GM12878 (cell line): ENCODE measurements at regions not wholly inside any gene's neighbourhood (a gene's known extent, or its start where the extent isn't known, plus 50 kb on each side); places are given as distances from the start of the nearest gene placed in this dataset.

Experiments
- EZH2 ChIP-seq: IDR thresholded peaks from 2 replicates; pipeline ENCODE4 v1.6.1; 2012; ENCODE audit warnings: low read depth, mild to moderate bottlenecking, control low read depth, inconsistent platforms, low read length, borderline replicate concordance; ENCODE audit not compliant: control insufficient read depth
- FOXK2 ChIP-seq: fragments of 450-650 bp; IDR thresholded peaks from 2 replicates; pipeline ENCODE4 v1.6.1; 2017; ENCODE audit warnings: mild to moderate bottlenecking, moderate library complexity
- TAF1 ChIP-seq: IDR thresholded peaks from 2 replicates; pipeline ENCODE4 v1.6.1; 2011; ENCODE audit warnings: mild to moderate bottlenecking, low read depth, low read length, borderline replicate concordance
- ZNF274 ChIP-seq: IDR thresholded peaks from one replicate; pipeline ENCODE4 v1.8.0; 2011; ENCODE audit not compliant: insufficient read length, insufficient read depth
- TF ChIP-seq, protein P1 (sequence below): IDR thresholded peaks from 2 replicates; pipeline ENCODE4 v1.6.1; 2012; ENCODE audit warnings: low read depth, low read length, improper control_type of control experiment
- TF ChIP-seq, protein P2 (sequence below), 3 experiments: IDR thresholded peaks in 2 of 3; conservative IDR thresholded peaks in 1 of 3; 2 replicates each; pipeline ENCODE4 v1.5.1; 2011; ENCODE audit warnings: low read depth in 3 of 3, low read length in 3 of 3, mild to moderate bottlenecking in 3 of 3, control low read depth in 2 of 3, moderate library complexity in 2 of 3, inconsistent platforms in 1 of 3, mixed read lengths in 1 of 3; ENCODE audit not compliant: control insufficient read depth in 2 of 3, insufficient read depth in 1 of 3; ENCODE audit errors: extremely low read depth in 1 of 3
- TF ChIP-seq, protein P3 (sequence below): IDR thresholded peaks from 2 replicates; pipeline ENCODE4 v1.6.1; 2012; ENCODE audit warnings: low read length, inconsistent platforms

DNA sequence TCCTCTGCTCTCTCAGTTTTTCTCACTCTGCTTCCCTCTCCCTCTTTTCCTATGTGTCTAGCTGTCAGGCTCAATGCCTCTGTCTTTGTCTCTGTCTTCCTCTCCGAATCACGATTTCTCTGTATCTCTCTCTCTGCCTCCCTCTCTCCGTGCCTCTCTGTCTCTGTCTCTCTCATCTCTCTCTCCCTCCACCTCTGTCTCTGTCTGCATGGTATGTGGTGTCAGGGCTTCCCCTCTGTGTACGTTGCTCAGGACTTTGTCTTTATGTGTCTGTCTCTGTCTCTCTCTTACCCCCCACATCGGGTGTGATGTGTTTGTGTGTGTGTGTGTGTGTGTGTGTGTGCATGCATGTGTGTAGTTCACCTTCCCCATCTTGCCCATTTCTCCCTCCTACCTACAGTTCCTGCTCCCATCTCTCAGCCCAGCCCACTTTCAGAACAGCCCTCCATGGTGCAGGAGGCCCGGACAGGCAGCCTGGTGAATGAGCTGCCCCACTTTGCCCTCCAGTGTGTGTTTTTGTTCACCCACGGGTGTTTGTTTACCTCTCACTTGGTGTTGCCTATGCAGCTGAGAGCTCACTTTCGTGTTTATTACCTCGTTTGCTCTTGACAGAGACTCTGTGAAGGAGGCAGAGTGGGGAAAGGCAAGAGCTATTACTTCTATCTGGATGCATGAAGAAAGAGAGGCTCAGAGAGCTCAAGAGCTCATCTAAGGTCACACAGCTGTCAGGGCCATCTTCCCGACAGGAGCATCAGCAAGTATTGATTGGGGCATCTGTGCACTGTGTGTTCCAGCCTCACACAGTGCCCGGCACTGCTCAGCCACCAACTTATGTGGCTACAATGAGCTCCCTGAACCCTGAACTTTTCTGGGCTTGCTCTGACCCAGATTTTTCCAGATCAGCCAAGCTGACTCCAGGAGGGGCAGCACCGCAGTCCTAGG, 163.5 kb upstream of the ZMIZ1 start:
- TF ChIP-seq, protein P1, sequence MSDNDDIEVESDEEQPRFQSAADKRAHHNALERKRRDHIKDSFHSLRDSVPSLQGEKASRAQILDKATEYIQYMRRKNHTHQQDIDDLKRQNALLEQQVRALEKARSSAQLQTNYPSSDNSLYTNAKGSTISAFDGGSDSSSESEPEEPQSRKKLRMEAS, result no peak
- TF ChIP-seq, protein P2, sequence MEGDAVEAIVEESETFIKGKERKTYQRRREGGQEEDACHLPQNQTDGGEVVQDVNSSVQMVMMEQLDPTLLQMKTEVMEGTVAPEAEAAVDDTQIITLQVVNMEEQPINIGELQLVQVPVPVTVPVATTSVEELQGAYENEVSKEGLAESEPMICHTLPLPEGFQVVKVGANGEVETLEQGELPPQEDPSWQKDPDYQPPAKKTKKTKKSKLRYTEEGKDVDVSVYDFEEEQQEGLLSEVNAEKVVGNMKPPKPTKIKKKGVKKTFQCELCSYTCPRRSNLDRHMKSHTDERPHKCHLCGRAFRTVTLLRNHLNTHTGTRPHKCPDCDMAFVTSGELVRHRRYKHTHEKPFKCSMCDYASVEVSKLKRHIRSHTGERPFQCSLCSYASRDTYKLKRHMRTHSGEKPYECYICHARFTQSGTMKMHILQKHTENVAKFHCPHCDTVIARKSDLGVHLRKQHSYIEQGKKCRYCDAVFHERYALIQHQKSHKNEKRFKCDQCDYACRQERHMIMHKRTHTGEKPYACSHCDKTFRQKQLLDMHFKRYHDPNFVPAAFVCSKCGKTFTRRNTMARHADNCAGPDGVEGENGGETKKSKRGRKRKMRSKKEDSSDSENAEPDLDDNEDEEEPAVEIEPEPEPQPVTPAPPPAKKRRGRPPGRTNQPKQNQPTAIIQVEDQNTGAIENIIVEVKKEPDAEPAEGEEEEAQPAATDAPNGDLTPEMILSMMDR (IDR thresholded peaks at IDR 0.05 in 2 of 3, conservative IDR thresholded peaks at IDR 0.05 in 1 of 3; ENCODE audit: control insufficient read depth in 2 of 3, extremely low read depth in 1 of 3, insufficient read depth in 1 of 3, low read depth in 3 of 3, low read length in 3 of 3), result no peak
- no peak for TF ChIP-seq FOXK2
- no peak for TF ChIP-seq ZNF274
- TF ChIP-seq EZH2, result no peak
- no peak for TF ChIP-seq TAF1
- TF ChIP-seq, protein P3, sequence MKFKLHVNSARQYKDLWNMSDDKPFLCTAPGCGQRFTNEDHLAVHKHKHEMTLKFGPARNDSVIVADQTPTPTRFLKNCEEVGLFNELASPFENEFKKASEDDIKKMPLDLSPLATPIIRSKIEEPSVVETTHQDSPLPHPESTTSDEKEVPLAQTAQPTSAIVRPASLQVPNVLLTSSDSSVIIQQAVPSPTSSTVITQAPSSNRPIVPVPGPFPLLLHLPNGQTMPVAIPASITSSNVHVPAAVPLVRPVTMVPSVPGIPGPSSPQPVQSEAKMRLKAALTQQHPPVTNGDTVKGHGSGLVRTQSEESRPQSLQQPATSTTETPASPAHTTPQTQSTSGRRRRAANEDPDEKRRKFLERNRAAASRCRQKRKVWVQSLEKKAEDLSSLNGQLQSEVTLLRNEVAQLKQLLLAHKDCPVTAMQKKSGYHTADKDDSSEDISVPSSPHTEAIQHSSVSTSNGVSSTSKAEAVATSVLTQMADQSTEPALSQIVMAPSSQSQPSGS, result no peak
